Adrenal gland (tissue), 5 donors: ENCODE measurements at regions not wholly inside any gene's neighbourhood (a gene's known extent, or its start where the extent isn't known, plus 50 kb on each side); places are given as distances from the start of the nearest gene placed in this dataset.

Source experiments
- POLR2A ChIP-seq, 2 donors: fragments of 450-650 bp; IDR thresholded peaks; one replicate each; pipeline ENCODE4 v1.6.1; 2017; ENCODE audit warnings: antibody characterized with exemption in 2 of 2, mild to moderate bottlenecking in 2 of 2, moderate library complexity in 1 of 2
- TF ChIP-seq, protein P1 (sequence below), 6 experiments: fragments of 450-650 bp in 4 of 6; fragments of 200-600 bp in 2 of 6; sonication (generic) in 1 of 6; IDR thresholded peaks; 1 replicate in 5 of 6; 2 replicates in 1 of 6; pipeline versions ENCODE4 v1.5.1 to v1.8.0; 2016 to 2021; ENCODE audit warnings: antibody characterized with exemption in 6 of 6, mild to moderate bottlenecking in 2 of 6, moderate library complexity in 1 of 6
- donor health status: DM: no; HTN: no; CAD: no.

DNA sequence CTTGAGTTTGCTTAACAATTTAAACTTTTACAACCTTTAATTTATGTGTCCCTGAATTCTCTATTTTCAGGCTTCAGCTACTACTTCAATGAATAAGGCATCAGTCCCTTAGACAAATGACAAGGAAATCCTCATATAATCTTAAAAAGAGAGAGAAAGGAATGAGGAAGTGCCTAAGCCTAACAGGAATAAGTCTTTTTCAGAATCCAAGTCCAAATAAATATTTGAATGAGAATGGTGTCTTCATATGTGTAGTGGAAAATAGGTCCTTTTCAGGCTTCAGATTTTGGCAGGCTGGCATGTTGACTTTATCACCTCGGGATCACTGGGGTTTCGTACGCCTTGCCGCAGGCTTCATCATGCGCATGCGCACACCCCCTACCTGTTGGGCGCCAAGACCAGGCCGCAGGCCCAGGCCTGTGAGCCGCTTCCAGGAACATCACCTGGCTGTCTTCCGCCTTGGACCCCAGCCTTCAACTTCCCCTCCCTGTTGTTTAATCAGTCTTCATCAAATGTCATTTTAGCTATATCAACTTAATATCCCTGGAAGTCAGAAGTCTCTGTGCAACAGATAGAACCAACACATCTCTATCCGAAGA lies 334.5 kb downstream of the SOX2 start:
- TF ChIP-seq, protein P1, sequence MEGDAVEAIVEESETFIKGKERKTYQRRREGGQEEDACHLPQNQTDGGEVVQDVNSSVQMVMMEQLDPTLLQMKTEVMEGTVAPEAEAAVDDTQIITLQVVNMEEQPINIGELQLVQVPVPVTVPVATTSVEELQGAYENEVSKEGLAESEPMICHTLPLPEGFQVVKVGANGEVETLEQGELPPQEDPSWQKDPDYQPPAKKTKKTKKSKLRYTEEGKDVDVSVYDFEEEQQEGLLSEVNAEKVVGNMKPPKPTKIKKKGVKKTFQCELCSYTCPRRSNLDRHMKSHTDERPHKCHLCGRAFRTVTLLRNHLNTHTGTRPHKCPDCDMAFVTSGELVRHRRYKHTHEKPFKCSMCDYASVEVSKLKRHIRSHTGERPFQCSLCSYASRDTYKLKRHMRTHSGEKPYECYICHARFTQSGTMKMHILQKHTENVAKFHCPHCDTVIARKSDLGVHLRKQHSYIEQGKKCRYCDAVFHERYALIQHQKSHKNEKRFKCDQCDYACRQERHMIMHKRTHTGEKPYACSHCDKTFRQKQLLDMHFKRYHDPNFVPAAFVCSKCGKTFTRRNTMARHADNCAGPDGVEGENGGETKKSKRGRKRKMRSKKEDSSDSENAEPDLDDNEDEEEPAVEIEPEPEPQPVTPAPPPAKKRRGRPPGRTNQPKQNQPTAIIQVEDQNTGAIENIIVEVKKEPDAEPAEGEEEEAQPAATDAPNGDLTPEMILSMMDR (IDR thresholded peaks at IDR 0.05), result no peak
- no peak for TF ChIP-seq POLR2A (IDR thresholded peaks at IDR 0.05)
